GOT3 (cell line): ENCODE measurements at regions not wholly inside any gene's neighbourhood (a gene's known extent, or its start where the extent isn't known, plus 50 kb on each side); places are given as distances from the start of the nearest gene placed in this dataset.
"Not testable (repeated sequence)": the region's sequence is repeated elsewhere in the genome, so short reads cannot be mapped to it uniquely, and the experiment has no call there.

Experiments used
- DNase-seq: peaks from one replicate; lab custom pipeline; 2025; ENCODE audit warnings: mixed read lengths; lab: John Stamatoyannopoulos, UW

DNA sequence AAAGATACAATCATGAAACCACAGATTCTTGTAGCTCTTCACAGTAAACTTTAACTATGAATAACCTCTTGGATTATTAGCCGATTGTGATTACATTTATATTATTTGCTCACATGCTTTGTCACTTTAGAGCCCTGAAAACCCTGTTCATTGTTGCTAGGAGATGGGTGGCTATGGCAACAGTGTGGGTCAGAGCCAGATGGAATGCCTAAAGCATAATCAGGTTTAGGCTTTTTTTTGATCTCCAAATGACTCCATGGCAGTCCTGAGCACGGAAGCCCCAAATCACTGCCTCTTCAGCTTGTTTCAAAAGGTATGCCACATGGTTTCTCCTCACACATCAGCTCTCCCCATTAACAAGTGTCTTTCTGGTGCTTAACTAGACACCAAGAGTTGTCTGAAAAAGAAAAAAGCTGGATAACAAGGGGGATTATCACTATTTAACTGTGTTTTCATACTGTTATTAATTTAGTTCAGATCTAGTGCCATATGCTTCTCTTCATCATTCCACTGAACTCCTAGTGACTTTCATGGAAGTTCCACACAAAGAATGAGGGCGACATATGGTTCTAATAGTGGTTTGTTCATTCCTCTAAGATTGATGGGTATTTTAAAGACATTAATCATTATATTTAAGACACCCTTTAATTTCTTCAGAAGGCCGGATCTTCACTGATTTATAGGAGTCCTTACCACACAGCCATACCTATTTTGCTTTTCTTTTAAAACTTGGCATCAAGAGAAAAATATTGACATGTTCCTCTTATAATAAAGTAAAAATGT is 88.8 kb upstream of the PAM start:
- no peak for DNase-seq

DNA sequence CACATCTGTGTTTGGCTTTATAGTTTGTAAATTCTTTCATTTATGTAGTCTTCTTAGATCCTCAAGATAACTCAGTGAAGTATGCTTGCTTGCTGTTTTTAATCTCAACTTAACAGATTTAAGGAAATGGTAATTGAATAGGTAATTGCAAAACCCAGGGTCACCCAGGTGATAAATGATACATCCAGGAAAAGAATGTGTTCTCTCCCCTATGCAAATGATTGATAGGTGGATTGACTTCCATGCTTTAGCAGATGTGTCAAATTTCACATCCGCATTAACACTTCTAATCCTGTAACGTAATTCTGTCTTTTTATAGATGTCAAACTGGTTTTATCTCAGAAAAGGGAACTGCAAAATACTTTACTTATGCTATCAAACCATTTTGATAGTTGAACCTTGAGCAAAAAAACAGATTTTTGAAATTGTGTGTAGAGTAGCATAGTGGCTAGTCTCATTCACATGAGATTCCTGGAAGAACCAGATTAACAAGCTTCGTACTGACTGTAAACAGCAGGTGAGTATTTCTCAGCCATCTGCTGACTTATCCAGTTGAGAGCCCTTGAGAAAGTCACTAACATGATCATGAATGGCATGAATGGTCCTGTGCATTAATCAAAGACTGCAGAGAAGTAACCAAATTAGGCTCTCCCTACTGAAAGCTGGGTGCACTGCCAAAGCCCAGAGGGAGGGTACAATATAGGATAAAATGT is 86.7 kb upstream of the PAM start:
- no peak for DNase-seq

DNA sequence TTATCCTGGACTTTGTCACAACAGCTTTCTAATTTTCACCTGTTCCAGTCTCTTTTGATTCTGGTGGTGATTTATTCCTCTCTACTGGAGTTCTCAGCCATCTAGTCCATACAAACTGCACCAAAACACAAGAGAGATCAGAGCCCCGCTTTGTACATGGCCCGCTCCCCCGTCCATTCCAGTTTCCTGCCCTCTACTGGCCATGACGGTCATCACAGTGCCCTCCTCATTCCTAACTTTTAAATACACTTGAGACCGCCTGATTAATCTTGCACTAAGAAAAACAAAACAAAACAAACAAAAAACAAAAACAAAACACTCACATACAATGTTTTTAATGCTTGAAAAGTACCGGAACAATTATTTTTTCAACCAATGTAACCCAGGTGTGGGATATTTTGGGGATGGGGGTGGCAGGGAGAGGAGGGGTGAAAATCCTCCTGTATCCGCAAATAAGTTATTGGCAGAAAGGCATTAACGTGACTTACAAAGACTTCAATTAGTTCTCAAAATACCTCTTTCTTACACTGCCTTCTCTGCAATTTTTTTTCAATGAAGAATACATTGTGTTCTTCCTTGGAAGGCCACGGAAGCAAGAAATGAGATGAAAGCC is 84.8 kb upstream of the PAM start:
- no peak for DNase-seq

DNA sequence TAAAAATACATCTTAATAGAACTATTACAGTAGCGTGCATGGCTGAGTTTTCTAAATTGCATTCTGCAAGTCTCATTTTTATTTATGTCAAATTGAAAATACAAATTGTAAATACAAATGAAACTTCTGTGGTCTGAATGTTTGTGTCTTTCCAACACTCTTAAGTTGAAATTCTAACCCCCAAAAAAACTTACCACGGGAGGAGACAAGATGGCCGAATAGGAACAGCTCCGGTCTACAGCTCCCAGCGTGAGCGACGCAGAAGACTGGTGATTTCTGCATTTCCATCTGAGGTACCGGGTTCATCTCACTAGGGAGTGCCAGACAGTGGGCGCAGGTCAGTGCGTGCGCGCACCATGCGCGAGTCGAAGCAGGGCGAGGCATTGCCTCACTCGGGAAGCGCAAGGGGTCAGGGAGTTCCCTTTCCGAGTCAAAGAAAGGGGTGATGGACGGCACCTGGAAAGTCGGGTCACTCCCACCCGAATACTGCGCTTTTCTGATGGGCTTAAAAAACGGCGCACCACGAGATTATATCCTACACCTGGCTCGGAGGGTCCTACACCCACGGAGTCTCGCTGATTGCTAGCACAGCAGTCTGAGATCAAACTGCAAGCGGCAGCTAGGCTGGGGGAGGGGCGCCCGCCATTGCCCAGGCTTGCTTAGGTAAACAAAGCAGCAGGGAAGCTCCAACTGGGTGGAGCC is 83.9 kb upstream of the PAM start:
- DNase-seq, result not testable (repeated sequence)

DNA sequence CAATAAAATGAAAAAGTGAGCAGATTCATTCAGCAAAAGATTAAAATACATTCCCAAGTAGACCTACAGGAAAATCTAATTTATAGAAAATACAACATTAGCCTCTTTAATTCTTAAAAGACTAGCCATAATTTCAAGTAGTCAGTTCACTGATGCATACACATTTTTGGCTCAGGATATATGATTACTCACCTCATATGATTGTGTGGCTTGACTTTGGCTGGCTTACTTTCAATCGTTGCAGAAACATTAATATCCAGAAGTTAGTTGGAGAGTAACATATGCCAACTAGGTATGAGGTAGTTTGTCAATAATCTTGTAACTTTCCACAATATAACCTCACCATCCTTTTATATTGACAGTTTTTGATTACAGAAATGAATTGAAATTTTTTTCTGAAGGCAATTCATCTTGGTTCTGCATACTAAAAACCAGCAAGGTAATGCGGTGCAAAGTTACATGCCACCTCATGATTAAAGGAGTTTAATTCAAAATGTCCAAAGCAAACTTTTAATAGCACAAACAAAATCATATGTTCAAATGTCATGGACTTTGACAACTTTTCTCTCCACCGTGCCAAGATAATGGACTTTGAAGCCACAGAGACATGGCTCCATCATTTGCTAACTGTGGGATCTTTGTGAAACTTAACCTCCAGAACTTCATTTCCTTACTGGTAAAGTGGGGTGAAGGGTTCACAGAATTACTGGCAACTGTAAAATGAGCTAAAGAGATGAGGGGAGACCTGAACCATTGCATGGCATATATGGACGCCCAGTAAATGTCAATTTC is 76.6 kb upstream of the PAM start:
- DNase-seq, result no peak

DNA sequence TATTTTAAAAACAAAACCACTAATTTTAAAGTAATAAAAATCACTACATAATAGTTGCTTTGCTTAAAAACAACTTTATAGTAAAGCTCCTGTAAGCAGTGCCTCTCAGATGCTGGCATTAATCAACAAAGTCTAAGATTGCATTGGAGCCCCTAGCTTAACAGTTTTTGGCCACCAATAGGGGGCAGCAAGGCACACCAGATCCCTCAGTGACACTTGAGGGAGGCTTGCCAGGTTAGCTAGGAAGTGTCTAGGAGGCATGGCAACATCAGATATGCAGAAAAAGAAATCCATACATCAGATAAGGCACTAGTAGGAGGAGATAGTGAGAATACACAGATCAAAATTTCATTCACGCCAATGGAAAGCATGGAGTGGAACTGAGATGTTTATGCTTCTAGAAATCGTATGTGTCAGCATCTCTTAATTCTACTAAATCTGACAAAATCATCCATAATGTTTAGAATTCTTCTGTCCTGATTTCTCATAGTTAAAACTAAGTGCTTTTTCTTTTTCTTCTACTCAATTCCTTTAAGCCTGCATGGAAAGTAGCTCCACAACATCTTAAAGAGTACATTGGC is 73.6 kb upstream of the PAM start:
- no peak for DNase-seq

DNA sequence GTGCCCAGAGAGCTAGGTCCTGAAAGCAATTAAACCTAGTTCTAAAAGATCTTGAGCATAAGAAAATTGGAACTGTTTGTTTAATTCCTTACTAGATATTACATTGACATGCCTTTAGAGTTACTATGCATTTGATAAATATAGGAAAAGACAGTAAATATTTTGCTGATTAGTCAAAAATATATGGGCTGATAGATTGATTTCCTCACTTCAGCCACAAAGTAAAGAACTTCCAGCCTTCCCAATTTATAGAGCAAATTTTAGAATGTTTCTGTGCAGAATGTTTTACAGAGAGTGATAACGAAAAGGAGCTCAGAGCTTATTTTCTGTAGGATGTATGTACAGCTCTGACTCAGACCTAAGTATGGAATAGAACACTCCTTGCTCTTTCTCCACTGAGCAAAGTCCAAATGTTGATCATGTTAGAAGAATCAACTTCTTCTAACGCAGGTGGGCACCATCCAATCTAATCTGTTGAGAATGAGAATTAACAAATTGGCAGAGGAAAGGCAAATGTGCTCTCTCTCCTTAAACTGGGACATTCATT is 72.9 kb upstream of the PAM start:
- DNase-seq, result no peak

DNA sequence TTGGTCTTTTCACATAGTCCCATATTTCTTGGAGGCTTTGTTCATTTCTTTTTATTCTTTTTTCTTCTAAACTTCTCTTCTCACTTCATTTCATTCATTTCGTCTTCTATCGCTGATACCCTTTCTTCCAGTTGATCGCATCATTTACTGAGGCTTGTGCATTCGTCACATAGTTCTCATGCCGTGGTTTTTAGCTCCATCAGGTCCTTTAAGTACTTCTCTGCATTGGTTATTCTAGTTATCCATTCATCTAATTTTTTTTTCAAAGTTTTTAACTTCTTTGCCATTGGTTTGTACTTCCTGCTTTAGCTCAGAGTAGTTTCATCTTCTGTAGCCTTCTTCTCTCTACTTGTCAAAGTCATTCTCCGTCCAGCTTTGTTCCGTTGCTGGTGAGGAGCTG is 67.0 kb upstream of the PAM start:
- not testable (repeated sequence) for DNase-seq

DNA sequence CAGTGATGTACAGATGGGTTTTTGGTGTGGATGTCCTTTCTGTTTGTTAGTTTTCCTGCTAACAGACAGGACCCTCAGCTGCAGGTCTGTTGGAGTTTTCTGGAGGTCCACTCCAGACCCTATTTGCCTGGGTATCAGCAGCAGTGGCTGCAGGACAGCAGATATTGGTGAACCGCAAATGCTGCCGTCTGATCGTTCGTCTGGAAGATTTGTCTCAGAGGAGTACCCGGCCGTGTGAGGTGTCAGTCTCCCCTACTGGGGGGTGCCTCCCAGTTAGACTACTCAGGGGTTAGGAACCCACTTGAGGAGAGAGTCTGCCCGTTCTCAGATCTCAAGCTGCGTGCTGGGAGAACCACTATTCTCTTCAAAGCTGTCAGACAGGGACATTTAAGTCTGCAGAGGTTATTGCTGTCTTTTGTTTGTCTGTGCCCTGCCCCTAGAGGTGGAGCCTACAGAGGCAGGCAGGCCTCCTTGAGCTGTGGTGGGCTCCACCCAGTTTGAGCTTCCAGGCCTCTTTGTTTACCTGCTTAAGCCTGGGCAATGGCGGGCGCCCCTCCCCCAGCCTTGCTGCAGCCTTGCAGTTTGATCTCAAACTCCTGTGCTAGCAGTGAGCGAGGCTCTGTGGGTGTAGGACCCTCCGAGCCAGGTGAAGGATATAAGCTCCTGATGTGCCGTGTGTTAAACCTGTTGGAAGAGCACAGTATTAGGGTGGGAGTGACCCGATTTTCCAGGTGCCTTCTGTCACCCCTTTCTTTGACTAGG is 66.3 kb upstream of the PAM start:
- not testable (repeated sequence) for DNase-seq

DNA sequence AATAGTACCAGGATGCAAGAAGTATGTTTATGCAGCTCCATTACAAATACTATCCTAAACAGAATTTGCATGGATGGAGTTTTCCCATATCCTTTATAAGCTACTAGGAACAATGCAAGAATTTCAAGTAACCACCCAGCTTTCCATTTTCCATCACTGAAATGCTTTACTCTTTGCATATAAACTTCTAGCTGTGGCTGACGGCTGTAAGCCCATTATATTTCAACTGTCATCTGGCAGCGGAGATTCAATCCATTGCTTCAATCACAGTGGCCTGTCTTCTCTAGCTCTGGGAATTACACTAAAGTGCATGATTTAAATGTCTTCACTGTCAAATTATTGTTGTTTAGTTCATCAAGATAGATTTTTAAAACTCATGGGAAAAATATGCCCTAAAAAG is 64.2 kb upstream of the PAM start:
- DNase-seq, result no peak

DNA sequence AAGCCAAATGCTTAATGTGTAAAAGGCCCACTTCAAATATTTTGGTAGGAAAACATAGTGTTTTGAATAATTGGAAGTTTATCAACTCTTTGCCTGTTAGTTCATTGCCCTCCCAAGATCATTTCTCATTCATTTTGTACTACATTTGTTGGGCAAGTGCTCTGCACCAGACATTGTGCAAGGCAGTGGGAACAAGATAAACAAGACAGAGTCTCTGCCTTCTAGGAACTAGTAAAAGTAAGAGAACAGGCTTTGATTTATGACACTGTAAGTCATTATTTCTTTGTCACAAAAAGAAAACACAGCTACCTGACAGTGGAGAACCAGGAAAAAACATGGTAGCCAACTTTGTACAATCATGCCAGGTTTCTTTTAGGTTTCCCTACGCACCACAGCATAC is 63.7 kb upstream of the PAM start:
- DNase-seq, result no peak

DNA sequence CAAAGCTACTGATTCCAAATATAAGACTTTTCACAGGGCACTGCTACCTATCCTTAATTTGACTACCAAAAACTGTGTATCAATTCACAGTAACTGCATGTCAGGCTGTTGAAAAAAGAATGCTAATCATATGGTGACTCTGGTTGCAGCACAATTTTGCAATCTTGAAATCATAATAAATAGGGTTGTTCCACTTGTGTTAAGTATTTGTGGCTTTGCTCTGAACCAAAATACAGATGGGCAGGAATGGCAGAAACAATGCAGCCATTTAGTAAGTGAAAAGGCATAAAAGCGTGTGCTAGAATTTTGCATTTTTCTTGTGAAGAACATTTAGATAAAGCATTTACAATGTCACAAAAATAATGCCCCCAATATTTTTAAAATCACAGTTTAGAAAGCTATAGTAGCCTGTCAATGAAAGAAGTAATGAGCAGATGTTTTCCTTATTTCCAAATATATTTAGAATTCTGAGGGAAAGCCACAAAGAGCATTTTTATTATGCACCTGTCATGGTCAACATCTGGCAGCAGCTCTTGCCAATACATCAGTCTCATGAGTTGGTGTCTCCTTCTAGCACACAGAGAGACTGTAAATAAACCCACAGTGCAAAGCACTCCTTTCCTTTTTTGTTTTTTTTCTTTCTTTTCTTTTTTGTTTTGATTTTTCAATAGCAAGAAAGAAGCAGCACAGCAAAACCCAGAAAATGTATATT is 54.8 kb upstream of the PAM start:
- DNase-seq, result no peak

DNA sequence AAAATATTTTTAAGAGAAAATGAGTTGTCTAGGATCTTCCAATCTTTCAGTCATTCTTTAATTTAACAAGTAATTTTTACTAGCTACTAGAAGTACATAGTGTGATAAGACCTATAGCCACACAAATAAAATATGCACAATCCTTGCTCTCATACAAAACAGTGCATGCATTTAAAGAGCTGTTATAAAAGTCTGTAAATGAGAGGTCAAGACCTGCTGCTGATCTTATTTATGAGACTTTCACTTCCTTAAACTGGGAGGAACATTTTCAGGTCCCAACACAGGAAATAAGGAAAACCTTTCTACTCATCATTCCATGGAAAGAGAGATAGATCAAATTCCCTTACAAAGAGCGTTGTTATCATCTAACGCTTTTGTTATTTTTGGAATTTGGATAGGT is 54.2 kb upstream of the PAM start:
- DNase-seq, result no peak

DNA sequence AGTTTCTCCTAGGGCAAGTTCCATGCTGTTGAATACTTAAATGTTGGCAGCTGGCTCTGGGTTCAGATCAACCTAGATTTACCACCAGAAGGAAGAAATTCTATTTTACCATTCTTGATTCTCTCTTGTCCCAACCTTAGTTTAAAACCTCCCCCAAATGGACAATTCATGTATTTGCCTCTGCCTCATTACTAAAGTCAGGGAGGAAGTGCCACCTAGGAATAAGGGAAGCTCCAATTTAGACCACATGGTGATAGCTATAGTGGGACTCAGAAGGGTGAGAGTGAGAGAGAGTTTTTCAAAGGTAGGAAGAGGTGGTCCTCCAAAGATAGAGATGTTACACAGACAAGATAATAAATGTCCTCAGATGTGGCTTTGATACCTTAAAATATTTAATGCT is 53.4 kb upstream of the PAM start:
- DNase-seq, result no peak
